Fibroblast of pulmonary artery (primary cell): ENCODE measurements at regions not wholly inside any gene's neighbourhood (a gene's known extent, or its start where the extent isn't known, plus 50 kb on each side); places are given as distances from the start of the nearest gene placed in this dataset.
A peak's percentile ranks its signal among the peaks of the same experiment; 100 is the strongest.
"Not testable (repeated sequence)": the region's sequence is repeated elsewhere in the genome, so short reads cannot be mapped to it uniquely, and the experiment has no call there.

Source experiments
- DNase-seq: peaks from one replicate; pipeline ENCODE4 v3.0.0-alpha.2; 2010; ENCODE audit warnings: low read depth
- H3K4me3 ChIP-seq: replicated peaks from 2 replicates; pipeline ENCODE4 v1.5.1; 2011; ENCODE audit warnings: low read depth, mild to moderate bottlenecking, control low read depth, low read length, moderate library complexity
- CTCF ChIP-seq: IDR thresholded peaks from 2 replicates; pipeline ENCODE4 v1.5.1; 2011; ENCODE audit warnings: mild to moderate bottlenecking, control low read depth, low read length, inconsistent platforms; ENCODE audit errors: missing control alignments

DNA sequence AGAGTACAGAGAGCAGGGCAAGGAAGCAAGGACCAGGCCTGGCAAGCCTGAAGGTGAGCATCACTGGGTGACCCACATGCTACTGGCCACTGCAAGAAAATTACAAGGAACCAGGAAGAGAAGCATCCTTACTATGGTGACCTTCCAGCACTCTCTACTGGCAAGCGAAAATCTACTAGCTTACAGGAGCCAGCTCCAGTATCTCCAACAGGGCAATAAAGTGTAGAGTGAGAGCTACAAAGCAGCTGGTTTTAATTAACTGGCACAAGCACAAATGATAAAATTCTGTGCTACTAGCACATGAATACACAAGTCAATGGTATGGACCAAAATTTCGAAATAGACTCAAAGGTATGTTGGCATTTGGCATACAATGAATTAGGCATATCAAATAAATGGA lies 113.3 kb upstream of the CAST start:
- H3K4me3 ChIP-seq, result no peak overlapping the region
- peak; percentile 27 for DNase-seq
- no peak for TF ChIP-seq CTCF

- DNase-seq, H3K4me3 ChIP-seq: not testable (repeated sequence)
Observed at GRCh38 chr5:96560857-96561256, 101.3 kb upstream of the CAST start.

DNA sequence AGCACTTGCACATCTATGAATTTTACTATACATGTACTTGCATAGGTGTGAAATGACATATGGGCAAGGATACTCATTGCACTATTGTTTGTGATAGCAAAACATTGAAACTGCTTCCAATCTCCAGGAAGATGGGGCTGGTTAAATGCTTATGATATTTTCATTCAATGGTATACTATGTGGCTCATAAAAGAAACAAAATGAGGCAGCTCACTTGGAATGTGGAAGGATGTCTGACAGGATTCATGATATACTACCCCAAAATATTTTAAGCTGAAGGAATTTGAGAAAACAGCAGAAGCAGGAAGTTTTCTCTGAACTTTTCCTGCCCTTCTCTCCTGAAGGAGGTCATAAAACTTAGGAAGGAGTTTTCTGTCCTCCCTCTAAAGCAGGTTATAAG lies 99.6 kb upstream of the CAST start:
- no peak overlapping the region for H3K4me3 ChIP-seq
- DNase-seq, result peak; percentile 51
- no peak for TF ChIP-seq CTCF

GRCh38 chr5:96563816-96564215 lies 98.4 kb upstream of the CAST start:
- DNase-seq, result no peak
- H3K4me3 ChIP-seq, result no peak overlapping the region
- TF ChIP-seq CTCF, result no peak

DNA sequence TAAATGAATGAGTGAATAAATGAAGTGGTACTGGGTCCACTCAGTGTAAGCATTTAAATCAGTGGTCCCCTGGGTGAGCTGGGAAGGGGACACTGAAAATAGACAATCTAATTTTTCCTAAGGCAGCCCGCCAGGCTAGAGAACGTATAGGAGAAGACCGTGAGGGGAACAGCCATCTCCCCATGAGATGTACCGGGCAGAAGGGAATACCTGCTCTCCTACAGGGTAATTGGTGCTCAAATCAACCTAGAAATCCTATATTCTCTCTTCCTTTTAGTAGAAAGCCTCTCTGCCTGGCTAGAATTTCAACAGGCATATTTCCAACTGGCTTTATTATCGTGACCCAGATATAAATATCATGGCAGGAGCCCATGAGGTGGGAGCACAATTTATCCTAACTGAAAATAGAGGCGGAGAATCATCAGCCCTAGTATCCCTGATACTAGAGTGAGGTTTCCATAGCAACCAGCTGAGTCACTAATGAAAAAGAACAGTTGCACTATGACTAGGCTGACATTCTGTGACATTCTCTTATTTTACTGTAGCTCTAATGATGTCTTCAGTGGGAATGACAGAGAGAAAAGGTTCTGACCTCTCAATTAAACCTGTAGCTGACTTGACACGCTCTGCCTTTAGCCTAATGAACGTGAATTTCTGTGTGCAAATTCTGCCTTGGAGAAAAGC lies 96.5 kb upstream of the CAST start:
- peak; percentile 83 for DNase-seq
- TF ChIP-seq CTCF, result no peak
- no peak overlapping the region for H3K4me3 ChIP-seq

DNA sequence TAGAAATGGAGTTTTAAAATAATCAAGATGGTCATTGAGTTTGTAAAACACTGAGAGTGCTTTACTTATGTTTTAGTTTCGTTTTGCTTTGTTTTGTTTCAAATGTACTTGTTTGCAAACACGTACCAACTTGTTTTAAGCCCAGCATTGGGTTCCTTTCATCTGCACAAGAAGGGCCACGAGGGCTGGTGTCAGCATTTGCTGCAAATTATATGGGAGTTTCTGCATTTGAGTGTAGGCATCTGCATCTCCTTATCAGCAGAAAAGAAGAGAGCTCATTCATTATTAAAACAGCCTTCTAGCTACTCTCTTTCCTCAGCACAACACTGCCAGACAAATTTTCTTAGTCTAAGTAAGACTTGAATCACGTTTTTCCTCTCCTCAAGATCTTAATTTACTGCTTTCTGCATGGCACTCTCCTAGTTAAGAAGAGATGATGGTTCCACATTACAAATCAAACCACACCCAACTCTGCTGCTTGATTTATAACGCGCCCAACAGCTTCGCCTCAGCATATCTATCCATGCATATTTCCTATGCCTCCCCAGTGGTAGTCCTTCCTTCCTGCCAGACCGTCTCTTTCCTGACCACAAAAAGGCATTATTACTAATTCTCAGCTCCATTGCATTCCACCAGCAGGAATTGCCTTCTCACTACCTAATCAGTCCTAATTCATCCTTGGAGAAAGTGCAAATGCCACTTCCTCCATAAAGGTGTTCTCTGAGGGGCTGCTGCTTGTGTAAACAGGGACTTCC lies 95.2 kb upstream of the CAST start:
- H3K4me3 ChIP-seq, result no peak overlapping the region
- DNase-seq, result peak; percentile 54

DNA sequence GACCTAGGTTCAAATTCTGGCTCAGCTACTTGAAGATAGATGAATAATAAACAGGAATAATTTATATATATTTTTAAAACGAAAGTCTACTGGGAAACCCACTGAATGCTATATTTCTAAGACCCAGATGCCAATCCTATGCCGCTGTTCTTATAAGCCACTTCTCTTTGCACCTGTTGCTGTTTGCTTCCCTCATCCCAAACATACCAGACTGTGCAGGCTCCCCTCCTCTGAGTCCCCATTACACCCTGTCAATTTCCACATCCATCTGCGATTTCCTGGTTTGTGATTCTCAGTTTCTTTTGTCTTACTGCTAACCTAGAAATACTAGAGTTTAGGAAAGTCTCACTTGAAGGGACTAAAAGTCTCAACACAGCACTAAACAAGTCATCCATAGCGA lies 92.8 kb upstream of the CAST start:
- no peak for TF ChIP-seq CTCF
- DNase-seq, result no peak
- H3K4me3 ChIP-seq, result no peak overlapping the region

More for the DNA sequence above, 95.2 kb upstream of the CAST start:
- TF ChIP-seq CTCF, result no peak
